ENCODE measurements at regions not wholly inside any gene's neighbourhood (a gene's known extent, or its start where the extent isn't known, plus 50 kb on each side); places are given as distances from the start of the nearest gene placed in this dataset.

GRCh38 chr6:14770572-14770971, 475.3 kb upstream of the JARID2 start:
- TF ChIP-seq CTCF (conservative IDR thresholded peaks at IDR 0.05) (no peak), EZH2 (IDR thresholded peaks at IDR 0.05; ENCODE audit: low read depth) (no peak)
